ENCODE measurements at regions not wholly inside any gene's neighbourhood (a gene's known extent, or its start where the extent isn't known, plus 50 kb on each side); places are given as distances from the start of the nearest gene placed in this dataset.

- Mint-ChIP-seq H3K4me1 (peaks cover 11% of the 10 kb centered on the region), H3K27ac (no peak overlapping the region), H3K9me3 (peaks cover 3% of the 10 kb centered on the region), H3K4me3 (no peak overlapping the region), H3K36me3 (ENCODE audit: low read depth) (no peaks in the 10 kb centered on the region), H3K27me3 (ENCODE audit: insufficient read depth) (peaks cover 58% of the 10 kb centered on the region)
- no peak for TF ChIP-seq CTCF (conservative IDR thresholded peaks at IDR 0.05)
- Histone ChIP-seq H3K4me3 (ENCODE audit: low read length) (no peak overlapping the region), H3K36me3 (ENCODE audit: control insufficient read depth, insufficient read depth, low read length) (no peaks in the 10 kb centered on the region), H3K27ac (ENCODE audit: low read depth, low read length) (no peak overlapping the region), H3K27me3 (ENCODE audit: control insufficient read depth, insufficient read depth, low read length, poor library complexity, severe bottlenecking) (no peaks in the 10 kb centered on the region), H3K9ac (ENCODE audit: extremely low read depth, low read length, poor library complexity, severe bottlenecking) (no peak overlapping the region), H3K9me3 (ENCODE audit: control insufficient read depth, low read length) (no peaks in the 10 kb centered on the region), H3K4me1 (ENCODE audit: control insufficient read depth, insufficient read depth, low read length) (no peaks in the 10 kb centered on the region)
- WGBS, 2 experiments (ENCODE audit: insufficient coverage in 1 of 2, insufficient read length in 1 of 2), result 40 to 81% methylated on average over 1 to 5 of the region's 6 CpGs
- DNase-seq, result no peak
These were observed 50.2 kb downstream of the SUPT20HL1 start for GRCh38 chrX:24410514-24411189.

GRCh38 chrX:24412637-24413363 is 52.3 kb upstream of the PDK3 start:
- peaks cover 17% of the 10 kb centered on the region for H3K4me1 Mint-ChIP-seq
- no peaks in the 10 kb centered on the region for H3K27me3 ChIP-seq (ENCODE audit: control insufficient read depth, insufficient read depth, low read length, poor library complexity, severe bottlenecking)
- WGBS, 2 experiments (ENCODE audit: insufficient coverage in 1 of 2, insufficient read length in 1 of 2), result 93 to 100% methylated on average over 1 to 4 of the region's 4 CpGs
- no peaks in the 10 kb centered on the region for H3K36me3 ChIP-seq (ENCODE audit: control insufficient read depth, insufficient read depth, low read length)
- H3K4me3 ChIP-seq (ENCODE audit: low read length), result no peak overlapping the region
- no peak overlapping the region for H3K27ac ChIP-seq (ENCODE audit: low read depth, low read length)
- no peaks in the 10 kb centered on the region for H3K9me3 ChIP-seq (ENCODE audit: control insufficient read depth, low read length)
- H3K4me1 ChIP-seq (ENCODE audit: control insufficient read depth, insufficient read depth, low read length), result no peaks in the 10 kb centered on the region
- peaks cover 54% of the 10 kb centered on the region for H3K27me3 Mint-ChIP-seq (ENCODE audit: insufficient read depth)
- H3K9me3 Mint-ChIP-seq, result peaks cover 3% of the 10 kb centered on the region
- no peak for TF ChIP-seq CTCF (conservative IDR thresholded peaks at IDR 0.05)
- H3K4me3 Mint-ChIP-seq, result no peak overlapping the region
- no peak overlapping the region for H3K9ac ChIP-seq (ENCODE audit: extremely low read depth, low read length, poor library complexity, severe bottlenecking)
- DNase-seq, result no peak
- H3K36me3 Mint-ChIP-seq (ENCODE audit: low read depth), result no peaks in the 10 kb centered on the region
- H3K27ac Mint-ChIP-seq, result no peak overlapping the region

Data from endodermal cell (in vitro differentiated cells).